LNCAP (cell line): ENCODE measurements at regions not wholly inside any gene's neighbourhood (a gene's known extent, or its start where the extent isn't known, plus 50 kb on each side); places are given as distances from the start of the nearest gene placed in this dataset.

Experiments used
- CTCF ChIP-seq: fragments of 450-650 bp; IDR thresholded peaks from 2 replicates; pipeline ENCODE4 v1.5.1; 2017; ENCODE audit warnings: mild to moderate bottlenecking

GRCh38 chr9:73402081-73403028 is 250.7 kb downstream of the ANXA1 start:
- no peak for TF ChIP-seq CTCF

GRCh38 chr9:73411494-73411893 is 259.8 kb downstream of the ANXA1 start:
- TF ChIP-seq CTCF = no peak

- no peak for TF ChIP-seq CTCF
These were observed 261.2 kb downstream of the ANXA1 start for GRCh38 chr9:73412874-73413273.

GRCh38 chr9:73423891-73424290 is 272.2 kb downstream of the ANXA1 start:
- no peak for TF ChIP-seq CTCF

GRCh38 chr9:73426269-73426668 is 274.6 kb downstream of the ANXA1 start:
- TF ChIP-seq CTCF = no peak

- no peak for TF ChIP-seq CTCF
These were observed 283.2 kb downstream of the ANXA1 start for GRCh38 chr9:73434826-73435225.

- TF ChIP-seq CTCF = no peak
These were observed 286.1 kb downstream of the ANXA1 start for GRCh38 chr9:73437758-73438157.

GRCh38 chr9:73441223-73441622 is 289.6 kb downstream of the ANXA1 start:
- no peak for TF ChIP-seq CTCF
